HG02759 (cell line): ENCODE measurements at regions not wholly inside any gene's neighbourhood (a gene's known extent, or its start where the extent isn't known, plus 50 kb on each side); places are given as distances from the start of the nearest gene placed in this dataset.

ENCODE experiments used
- ATAC-seq: cut with Tn5 transposase; IDR thresholded peaks from one replicate; pipeline ENCODE4 v1.9.1; 2021; ENCODE audit warnings: mild to moderate bottlenecking, moderate library complexity; ENCODE audit not compliant: unreplicated experiment

DNA sequence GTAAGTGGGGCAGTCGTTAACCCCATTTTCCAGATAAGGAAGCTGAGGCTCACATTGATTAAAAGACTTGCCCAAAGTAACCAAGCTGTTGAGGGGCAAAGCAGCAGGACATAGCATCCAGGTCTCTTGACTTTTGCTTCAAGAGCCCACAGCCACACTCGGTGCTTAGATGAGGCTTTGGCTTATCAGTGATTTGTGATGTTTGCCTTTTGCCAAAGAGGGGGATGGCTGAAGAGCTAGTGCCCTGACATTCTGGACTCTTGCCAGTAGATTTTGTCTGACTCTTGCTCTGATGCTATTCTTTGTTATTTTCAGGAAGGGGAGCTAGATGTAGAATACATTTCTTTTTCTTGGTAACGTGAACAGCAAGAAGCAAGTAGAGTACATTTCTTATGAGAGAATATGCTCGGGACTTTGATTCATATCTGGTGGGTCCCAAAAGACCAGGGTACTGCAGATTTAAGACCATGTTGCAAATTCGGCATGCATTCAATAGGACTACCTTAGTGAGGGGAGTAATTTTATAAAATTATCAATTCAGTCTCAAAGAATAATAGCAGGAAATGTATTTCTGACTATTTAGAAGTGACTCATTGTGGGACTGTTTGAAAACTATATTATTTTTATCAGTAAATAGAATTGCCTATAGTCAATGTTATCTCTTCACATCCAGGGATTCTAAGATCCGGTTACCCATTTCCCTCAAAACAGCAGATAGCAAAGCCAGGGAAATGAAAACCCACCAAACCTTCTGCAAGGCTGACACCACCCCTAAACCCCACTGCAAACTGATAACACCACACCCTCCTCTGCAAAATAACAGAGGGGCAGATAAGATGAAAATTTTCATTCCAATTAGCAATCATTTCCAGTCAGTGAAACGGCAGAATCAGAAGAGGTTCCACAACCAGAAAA is 180.0 kb upstream of the BMPER start:
- ATAC-seq, result no peak

DNA sequence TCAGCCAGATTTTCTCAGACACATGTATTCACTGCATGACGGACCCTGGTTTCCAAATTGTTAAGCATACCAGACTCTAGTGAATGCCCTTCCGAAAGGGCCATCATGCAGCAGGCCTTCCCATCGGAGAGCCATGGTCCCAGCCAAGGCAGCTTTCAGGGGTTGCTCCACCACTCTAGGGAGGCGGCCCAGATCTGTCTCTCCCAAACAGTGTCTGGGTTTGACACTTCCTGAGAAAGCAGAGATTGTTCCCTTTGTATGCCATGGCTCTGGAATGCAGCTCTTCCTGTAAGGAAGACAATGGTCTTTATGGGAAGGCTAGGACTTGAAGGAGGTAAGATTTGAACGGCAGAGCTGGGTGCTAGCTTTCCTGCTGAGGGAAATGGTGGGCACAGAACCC is 178.8 kb upstream of the BMPER start:
- ATAC-seq, result no peak

DNA sequence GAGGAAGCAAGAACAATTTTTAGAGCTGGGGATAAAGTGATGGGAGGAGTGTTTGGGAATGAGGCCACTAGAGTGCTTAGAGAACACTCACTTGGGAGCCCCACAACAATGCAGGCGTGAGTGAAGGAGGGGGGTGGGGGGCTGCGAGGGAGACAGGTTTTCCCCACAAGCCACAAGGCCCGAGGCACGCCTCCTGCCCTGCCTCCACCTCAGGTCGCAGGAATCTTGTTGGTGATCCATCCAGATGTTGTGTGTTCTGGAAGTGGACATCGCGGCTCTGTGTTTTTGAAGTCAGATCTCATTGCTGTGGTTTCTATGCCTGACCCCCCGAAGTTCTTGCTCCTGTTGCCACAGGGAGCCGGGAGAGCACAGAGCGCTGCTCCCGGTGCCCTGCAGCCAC is 178.0 kb upstream of the BMPER start:
- no peak for ATAC-seq

DNA sequence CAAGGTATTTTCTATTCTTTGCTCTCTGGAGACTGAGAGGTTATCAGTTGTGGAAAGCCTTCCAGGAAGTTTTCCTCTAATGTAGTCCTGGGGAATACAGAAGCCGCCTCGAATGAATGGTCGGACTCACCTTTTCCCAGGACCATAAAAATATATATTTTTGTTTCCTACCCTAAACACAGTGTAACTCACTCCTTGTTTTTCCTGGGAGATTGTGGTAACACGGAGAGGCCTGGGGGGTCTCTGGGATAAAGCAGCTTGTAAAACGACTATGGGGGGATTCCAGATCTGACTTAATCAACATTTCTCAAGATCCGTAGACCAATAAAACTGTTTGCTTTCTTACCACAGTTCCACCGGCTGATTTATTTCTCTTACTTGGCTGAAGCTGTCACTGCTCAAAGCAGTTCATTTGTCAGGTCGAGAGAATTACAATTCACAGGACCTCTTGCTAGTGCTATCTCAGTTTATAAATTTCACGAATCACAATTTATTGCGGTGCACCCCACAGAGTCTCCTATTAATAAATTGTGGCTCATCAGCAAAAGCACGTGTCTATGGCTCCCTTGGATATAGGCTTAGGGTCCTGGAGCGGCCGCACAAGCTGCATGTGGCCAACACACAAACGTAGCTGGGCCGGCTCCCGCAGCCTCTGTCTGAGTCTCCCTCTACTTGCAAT is 176.3 kb upstream of the BMPER start:
- ATAC-seq, result no peak

DNA sequence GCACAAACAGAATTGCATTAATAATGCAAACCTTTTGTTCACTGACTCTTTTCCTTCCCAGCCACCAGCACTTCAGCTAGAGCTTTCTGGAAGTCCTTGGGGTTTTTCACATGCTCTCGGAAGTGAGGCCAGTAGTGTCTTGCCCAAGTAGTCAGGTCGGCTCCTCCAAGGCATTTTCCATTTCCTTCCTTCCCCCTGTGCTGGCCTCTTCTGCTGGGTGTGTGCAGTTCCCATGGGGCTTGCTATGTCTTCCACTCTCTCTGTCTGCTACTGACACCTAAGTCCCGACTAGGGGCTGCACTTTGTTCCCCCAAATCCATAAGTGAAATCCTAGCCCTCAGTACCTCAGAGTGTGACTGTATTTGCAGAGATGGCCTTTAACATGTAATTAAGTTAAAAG is 175.6 kb upstream of the BMPER start:
- no peak for ATAC-seq

DNA sequence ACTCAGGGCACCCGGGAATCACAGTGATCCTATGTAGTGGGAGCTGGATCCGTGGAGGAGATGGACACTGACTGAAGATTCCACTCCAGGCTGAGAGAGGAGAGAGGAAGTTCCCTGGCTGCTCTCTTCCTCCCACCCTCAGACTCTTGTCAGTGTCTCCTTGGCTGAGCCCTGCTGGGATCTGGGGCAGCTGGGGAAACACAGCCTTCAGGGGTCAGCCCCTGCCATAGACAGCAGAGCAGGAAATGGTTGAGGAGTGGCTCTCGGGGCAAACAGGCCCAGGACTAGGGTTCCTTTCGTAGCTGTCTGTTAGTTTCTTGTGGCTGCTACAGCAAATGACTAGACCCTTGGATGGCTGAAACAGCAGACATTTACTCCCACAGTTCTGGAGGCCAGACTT is 174.4 kb upstream of the BMPER start:
- no peak for ATAC-seq

DNA sequence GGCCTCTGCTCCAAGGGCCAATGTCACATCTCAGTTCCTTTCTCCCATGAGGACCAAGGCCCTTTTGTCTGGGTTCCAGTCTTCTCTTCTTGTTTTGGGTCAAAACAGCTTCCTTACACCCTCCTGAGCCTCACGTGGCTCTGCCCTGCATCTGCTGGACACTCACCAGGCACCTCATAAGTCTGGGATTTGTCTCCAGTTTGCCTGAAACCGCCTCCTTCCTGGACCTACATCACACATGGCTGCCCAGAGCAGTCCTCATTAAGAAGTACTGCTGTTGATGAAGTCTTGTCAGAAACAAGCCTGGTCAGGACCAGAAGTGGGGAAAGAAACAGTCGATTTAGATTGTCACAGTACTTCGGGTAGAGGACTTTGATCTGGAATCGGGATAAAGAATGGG is 173.4 kb upstream of the BMPER start:
- no peak for ATAC-seq

DNA sequence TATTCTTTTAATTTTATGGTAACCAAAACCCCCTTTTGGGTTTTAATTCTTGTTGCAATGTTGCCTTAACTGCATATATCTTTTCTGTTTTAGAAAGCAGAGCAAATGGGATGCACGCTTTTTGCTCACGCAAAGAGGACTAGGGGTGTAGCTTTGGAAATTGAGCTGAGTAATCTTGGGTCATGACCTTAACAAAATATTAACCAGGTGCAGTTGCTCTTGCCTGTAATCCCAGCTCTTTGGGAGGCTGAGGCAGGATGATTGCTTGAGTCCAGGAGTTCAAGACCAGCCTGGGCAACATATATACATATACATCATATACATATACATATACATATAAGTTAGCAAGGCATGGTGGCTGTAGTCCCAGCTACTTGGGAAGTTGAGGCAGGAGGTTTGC is 172.9 kb upstream of the BMPER start:
- ATAC-seq, result no peak

DNA sequence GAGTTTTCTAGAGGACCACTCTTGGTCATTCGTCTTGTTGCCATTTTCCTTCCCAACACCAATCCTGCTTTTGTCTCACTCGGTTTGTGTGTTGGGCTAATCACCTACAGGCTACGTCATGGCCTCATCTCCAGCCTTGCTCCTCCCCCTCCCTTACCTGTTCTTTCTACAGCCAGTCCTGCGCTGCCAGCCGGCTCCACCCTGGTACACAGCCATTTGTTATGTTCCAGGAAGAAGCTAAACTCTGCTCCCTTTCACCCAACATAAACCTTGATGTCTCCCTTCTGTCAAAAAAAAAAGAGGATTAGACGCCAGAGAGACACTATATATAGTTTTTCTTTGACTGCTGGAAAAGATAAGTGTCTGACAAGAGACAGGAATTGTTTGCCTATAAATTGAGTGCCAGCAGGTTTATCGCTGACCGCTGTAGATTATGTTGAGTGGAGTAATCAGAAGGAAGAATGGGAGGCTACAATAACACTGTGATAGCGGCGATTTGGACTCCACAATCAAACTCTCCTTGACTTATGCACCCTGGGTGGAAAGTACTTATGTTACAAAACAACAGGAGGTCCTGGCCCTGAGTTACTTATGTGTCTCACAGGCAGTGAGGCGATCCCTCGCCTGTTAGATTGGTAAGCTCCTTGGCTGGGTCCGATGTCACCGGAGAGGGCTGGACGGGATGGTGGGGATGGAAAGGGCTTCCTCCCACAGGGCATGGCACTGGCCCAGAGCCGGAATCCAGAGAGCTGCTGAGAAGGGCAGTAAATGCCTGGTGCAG is 171.3 kb upstream of the BMPER start:
- no peak for ATAC-seq

DNA sequence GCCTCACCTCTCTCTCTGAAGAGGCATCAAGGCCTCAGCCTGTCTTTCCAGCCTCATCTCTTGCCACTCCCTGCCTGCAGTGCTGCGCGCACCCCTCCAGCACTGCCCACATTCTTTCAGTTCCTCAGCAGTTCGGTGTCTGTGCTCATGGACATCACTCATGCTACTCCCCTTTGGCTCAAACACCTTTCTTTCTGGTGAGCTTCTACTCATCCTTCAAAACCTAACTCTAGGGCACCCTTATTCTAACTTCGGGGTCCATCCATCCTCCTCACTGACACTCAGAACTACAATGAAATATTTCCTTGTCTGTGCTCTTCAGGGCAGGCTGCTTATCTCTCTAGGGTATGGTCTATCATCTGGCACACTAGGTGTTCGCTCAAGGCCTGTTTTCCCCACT is 169.9 kb upstream of the BMPER start:
- ATAC-seq, result no peak

DNA sequence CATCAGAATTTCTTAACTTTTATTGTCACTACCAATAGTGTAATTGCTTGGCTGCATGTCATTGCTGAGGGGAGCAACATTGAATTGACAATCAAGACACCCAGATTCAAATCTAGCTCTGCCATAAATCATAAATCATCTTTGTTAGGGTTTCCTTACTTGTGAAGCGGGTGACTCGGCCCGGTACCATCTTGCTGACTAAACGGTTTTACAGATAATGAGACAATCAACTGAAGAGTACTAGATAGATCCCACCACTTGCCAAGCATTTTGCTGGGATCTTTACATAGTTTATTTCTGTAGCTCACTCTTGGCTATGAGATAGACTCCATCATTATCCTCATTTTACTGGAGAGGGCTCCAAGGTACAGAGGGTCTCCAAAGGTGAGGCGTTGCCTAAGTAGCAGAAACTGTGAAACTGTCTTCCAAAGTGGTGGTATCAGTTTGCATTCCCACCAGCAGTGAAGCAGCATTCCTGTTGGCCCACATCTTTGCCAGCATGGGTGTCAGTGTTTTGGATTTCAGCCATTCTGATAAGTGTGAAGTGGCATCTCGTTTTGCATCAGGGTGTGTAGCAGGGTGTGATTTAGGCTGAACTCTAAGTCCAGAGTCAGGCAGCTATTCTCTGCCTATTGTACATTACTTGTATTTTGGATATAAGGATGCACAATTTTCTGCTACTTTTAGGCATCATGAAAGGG is 168.7 kb upstream of the BMPER start:
- ATAC-seq, result no peak

DNA sequence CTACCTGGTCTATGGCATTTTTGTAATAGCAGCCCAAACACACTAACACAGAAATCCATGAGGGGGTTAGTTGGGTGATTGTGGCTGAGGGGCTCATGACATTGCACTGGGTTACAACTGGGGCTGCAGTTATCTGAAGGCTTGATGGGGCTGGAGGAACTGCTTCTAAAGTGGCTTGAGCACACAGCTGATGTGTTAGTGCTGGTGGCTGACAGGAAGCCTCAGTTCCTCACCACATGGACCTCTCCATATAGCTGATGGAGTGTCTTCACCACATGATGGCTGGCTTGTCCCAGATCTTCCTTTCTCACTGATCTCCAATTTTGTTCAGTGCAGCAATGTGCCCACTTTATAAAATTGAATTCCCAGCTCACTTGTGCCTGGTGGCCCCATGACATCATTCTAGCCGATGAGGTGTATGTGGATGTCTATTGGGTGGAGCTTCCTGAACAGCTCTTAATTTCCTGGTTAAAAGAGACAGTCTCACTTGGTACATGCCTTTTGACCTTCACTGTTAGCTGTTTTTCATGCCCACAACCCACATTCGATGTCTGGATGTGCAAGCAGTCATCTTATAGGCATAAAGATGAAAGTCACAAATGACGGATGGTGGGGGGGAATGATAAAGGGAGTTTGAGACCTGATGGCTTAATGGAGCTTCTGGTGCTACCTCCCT is 166.9 kb upstream of the BMPER start:
- ATAC-seq, result no peak

DNA sequence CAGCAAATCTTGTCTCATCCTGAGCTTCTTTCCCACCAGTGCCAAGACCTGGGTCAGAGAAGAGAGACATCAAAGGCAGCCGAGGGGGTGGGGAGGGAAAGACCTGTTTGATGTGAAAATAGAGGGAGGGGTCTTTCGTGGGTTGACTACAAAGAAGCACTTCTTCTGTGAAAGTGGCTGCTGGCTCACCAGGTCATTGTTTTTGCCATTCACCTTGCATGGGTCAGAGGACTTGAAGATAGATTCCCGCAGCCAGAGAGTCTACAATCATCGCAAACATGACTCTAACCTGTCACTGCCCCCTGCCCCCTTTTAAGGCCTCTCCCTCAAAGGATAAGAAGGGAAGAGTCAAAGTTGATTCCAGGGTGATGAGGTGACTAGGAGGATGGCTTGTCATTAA is 166.1 kb upstream of the BMPER start:
- no peak for ATAC-seq

DNA sequence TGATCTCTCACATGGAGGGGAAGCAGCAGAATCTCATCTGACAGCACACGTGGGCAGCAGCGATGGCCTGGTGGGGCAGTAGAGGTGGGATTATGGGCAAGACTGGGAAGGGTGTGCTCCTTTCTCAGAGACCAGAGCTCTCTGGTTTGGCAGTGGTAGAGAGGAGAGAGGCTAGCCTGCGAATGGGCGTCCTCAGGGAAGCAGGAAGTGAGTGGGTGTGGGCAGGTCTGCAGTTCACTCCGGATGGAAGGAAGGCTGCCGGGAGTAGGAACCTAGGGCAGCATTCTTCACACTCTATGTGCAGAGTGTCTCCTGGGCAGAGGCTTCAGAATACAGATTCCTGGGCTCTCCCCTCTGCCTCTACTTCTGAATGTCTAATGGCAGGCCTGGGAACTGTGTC is 162.8 kb upstream of the BMPER start:
- ATAC-seq, result no peak

DNA sequence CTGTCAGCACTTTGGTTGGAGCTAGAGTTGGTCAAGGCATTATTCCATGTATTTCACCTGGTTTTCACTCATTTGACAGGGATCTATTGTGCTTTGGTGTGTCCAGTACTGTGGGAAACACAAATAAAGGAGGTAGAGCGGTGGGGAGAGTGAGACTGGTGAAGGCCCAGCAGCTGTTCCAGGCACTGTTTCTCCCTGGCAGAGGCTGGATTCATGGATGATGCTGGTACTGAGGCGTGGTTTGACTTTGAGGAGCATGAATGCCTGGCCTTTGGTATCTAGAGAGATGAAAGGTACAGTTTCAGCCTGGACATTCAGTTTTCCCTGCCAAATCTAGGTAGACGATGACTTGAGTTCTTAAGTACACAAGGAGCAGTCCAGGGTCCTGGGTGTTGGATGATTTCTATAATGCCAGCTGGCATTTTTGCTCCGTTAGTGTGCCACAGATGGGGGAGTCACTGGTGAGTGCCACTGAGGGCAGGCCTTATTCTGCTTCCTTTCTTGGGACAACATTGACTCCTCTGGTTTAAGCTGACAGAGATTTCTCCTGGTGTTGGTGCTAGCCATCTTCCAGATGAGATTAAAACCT is 162.2 kb upstream of the BMPER start:
- ATAC-seq, result no peak

DNA sequence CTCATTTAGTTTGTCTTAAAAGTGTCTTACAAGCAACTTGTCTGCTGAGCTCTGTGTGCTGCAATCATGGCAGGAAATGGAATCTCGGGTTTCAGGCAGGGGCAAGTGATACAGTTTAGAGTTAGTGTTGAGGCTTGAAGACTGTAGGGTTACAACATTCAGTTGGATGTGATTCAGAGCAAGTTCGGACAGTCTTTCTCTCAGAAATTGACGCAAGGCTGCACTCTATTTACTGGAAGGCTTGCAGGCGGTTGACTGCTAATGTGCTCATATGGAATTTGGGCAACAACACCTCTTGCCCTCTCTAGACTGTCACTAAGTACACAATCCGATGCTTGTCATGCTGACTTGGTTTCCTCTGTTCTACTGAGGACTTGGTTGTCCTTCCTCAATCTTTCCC is 161.7 kb upstream of the BMPER start:
- ATAC-seq, result no peak

DNA sequence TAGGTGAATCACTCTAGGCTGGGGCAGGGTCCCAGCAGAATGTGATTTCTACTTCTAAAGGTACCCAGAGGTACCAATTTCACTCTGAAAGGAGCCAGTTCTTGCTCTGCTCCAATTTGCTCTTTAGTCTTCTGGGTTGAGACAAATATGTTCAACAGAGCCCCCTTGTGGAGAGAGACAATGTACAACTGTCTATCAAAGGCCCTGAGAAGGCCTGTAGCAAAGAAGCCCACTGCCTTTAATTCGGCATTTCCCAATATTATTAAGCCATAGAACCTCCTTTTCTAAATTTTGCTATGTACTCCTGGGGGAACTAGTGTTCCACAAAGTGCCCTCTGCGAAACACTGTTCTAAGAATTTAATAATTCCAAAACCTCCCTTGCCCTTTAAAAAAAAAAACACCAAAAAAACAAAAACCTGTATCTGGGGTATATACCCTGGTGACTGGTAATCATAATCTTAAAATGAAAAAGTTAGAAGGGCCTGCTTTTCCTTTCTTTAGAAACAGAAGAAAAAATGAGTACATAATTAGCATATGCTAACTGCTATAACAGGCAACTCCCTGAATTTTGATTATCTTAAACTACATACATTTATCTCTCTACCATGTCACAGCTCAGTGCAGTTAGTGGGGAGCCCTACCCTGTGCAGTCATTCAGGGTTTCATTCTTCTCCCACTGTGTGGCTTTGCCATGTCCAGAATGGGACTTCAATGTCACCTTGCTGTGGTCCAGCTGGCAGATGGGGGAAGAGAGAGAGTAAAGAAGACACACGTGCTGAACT is 160.9 kb upstream of the BMPER start:
- ATAC-seq, result no peak

DNA sequence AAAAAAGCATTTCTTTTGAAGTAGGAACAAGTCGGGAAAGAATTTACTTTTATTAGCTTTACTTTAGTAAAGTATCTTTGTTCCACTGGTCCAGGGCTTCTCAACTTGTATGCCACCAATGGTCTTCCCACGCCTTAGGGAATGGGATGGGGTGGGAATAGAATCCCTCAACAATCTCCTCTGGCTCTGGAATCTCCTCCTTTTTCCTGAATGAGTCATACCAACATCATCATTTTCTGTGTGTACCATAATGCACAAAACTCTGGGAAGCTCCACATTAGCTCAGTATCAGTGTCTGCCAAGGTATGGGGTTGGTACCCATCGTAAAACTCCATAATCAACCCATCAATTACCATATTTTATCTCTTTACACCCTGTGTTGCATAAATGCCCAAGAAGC is 159.4 kb upstream of the BMPER start:
- ATAC-seq, result no peak

DNA sequence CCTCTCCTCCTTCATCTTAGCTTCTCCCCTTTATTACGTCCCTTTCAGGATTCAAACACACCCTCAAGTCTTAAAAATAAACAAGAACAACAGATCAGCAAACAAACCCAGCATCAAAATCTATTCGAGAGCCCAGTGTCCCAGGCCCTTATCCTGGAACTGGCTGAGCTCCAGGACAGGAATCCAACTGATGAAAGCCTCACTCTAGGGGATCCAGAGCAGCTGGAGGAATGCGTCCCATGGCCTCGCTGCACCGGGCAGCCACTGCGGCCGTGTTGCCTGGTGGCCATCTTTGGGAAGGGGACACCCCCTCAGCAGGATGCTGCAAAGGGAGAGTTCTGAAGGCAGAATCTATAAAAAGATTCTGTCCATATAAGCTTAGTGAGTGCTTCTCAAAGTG is 156.5 kb upstream of the BMPER start:
- no peak for ATAC-seq
